Activated CD4-positive, alpha-beta T cell treated with anti-CD3 and anti-CD28 coated beads for 36 hours (primary cell): ENCODE measurements at regions not wholly inside any gene's neighbourhood (a gene's known extent, or its start where the extent isn't known, plus 50 kb on each side); places are given as distances from the start of the nearest gene placed in this dataset.

ENCODE experiments used
- ATAC-seq: fragments of 200-7000 bp; cut with Tn5 transposase; one replicate; pipeline ENCODE4 v1.10.0; 2021; ENCODE audit warnings: mild to moderate bottlenecking, moderate library complexity
- CTCF ChIA-PET: fragments of 350-600 bp; sonication (Branson Sonifier 250); formaldehyde crosslinking; loops from one replicate; lab custom pipeline; 2021; ENCODE audit warnings: antibody characterized with exemption; lab: Charles Lee
- POLR2A ChIA-PET: fragments of 350-600 bp; sonication (Branson Sonifier 250); formaldehyde crosslinking; loops from one replicate; lab custom pipeline; 2021; ENCODE audit warnings: antibody characterized with exemption, inconsistent platforms; lab: Charles Lee
- DNase-seq: peaks from one replicate; pipeline ENCODE4 v3.0.0-alpha.2; 2020
- H3K27ac Mint-ChIP-seq: one replicate; pipeline ENCODE4 v1.8.0; 2021; ENCODE audit warnings: mixed read lengths
- H3K27me3 Mint-ChIP-seq: one replicate; pipeline ENCODE4 v1.8.0; 2021; ENCODE audit warnings: mixed read lengths
- H3K36me3 Mint-ChIP-seq: one replicate; pipeline ENCODE4 v1.8.0; 2021; ENCODE audit warnings: low read depth, mixed read lengths
- H3K4me1 Mint-ChIP-seq: one replicate; pipeline ENCODE4 v1.8.0; 2021; ENCODE audit warnings: mixed read lengths
- H3K4me3 Mint-ChIP-seq: one replicate; pipeline ENCODE4 v1.8.0; 2021; ENCODE audit warnings: mild to moderate bottlenecking, moderate library complexity, mixed read lengths
- H3K9me3 Mint-ChIP-seq: one replicate; pipeline ENCODE4 v1.8.0; 2021; ENCODE audit warnings: low read depth, mixed read lengths
- intact Hi-C, 2 experiments: fragments of 100-400 bp; cut with DNase I in 1 of 2; cut with micrococcal nuclease in 1 of 2; formaldehyde crosslinking; loops; one replicate each; pipeline versions ENCODE4 v1.14.2 to v1.15.1; 2022 to 2024; cut with DNase I, micrococcal nuclease

GRCh38 chr10:3969876-3970666 is 185.1 kb upstream of the KLF6 start:
- peaks cover 5% of the 10 kb centered on the region for H3K9me3 Mint-ChIP-seq
- intact Hi-C loops: loop anchor here in 1 of 2 experiments (5.0 kb wide), 2 partner anchors 62 to 162 kb away; no protein-coding TSS in a partner anchor
- peaks cover 5% of the 10 kb centered on the region for H3K36me3 Mint-ChIP-seq
- no peak overlapping the region for H3K4me3 Mint-ChIP-seq
- DNase-seq: no peak
- H3K4me1 Mint-ChIP-seq: peaks cover 48% of the 10 kb centered on the region
- ChIA-PET POLR2A (interaction anchor here (0.6 kb wide), 1 partner anchor 213 kb away, joined by 4 read pairs; no protein-coding TSS in a partner anchor), CTCF (interaction anchor here (0.8 to 3.8 kb wide), 4 partner anchors 10 to 777 kb away, joined by 3 to 9 read pairs (median 4); no protein-coding TSS in a partner anchor)
- ATAC-seq: peak; percentile 45
- no peaks in the 10 kb centered on the region for H3K27me3 Mint-ChIP-seq
- peak overlapping the region; percentile 11 for H3K27ac Mint-ChIP-seq

- Mint-ChIP-seq H3K9me3 (no peaks in the 10 kb centered on the region), H3K4me3 (no peak overlapping the region), H3K27me3 (no peaks in the 10 kb centered on the region), H3K27ac (no peak overlapping the region), H3K4me1 (peaks cover 40% of the 10 kb centered on the region), H3K36me3 (no peaks in the 10 kb centered on the region)
- ChIA-PET CTCF (interaction anchor here (1.1 to 3.8 kb wide), 2 partner anchors 9 to 12 kb away, joined by 4 to 9 read pairs; no protein-coding TSS in a partner anchor), POLR2A (no interaction called here)
- ATAC-seq: no peak
- no peak for DNase-seq
- intact Hi-C loops: no loop called here
These were observed 183.7 kb upstream of the KLF6 start for GRCh38 chr10:3968727-3969126.

GRCh38 chr10:3964516-3964915 is 179.5 kb upstream of the KLF6 start:
- H3K27me3 Mint-ChIP-seq: no peaks in the 10 kb centered on the region
- CTCF ChIA-PET: no interaction called here
- DNase-seq (no peak), ATAC-seq (no peak)
- H3K27ac Mint-ChIP-seq: no peak overlapping the region
- no peak overlapping the region for H3K4me3 Mint-ChIP-seq
- no peaks in the 10 kb centered on the region for H3K9me3 Mint-ChIP-seq
- peaks cover 18% of the 10 kb centered on the region for H3K4me1 Mint-ChIP-seq
- POLR2A ChIA-PET: no interaction called here
- intact Hi-C loops: no loop called here
- no peaks in the 10 kb centered on the region for H3K36me3 Mint-ChIP-seq

DNA sequence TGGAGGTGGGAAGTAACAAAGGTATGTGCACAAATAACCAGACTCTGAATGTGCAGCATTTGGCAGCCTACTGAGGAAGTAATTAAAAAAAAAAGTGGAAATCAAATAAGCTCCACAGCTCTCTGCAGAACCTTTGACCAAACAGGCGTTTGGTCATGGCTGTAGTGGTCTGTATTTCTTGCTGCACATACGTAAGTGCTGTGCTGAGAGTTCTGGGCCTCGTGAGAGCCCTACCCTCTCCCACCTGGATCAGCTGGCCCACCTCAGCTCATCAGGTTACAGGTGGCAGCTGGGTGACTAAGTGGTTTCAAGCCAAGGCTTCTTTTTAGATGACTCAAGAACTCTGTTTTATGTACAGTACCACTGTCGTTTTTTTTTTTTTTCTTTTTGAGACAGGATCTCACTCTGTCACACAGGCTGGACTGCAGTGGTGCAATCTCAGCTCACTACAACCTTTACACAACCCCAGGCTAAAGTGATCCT is 178.2 kb upstream of the KLF6 start:
- H3K9me3 Mint-ChIP-seq: no peaks in the 10 kb centered on the region
- peak; percentile 56 for ATAC-seq
- no peaks in the 10 kb centered on the region for H3K27me3 Mint-ChIP-seq
- H3K4me1 Mint-ChIP-seq: peaks cover 18% of the 10 kb centered on the region
- no peak overlapping the region for H3K4me3 Mint-ChIP-seq
- ChIA-PET POLR2A (no interaction called here), CTCF (interaction anchor here (0.6 kb wide), 1 partner anchor 16 kb away, joined by 3 read pairs; no protein-coding TSS in a partner anchor)
- no peaks in the 10 kb centered on the region for H3K36me3 Mint-ChIP-seq
- no peak for DNase-seq
- no peak overlapping the region for H3K27ac Mint-ChIP-seq
- intact Hi-C loops: no loop called here

GRCh38 chr10:3961082-3961481 is 176.1 kb upstream of the KLF6 start:
- no peaks in the 10 kb centered on the region for H3K27me3 Mint-ChIP-seq
- POLR2A ChIA-PET: interaction anchor here (0.6 to 1.0 kb wide), 2 partner anchors 25 to 151 kb away, joined by 3 to 5 read pairs; no protein-coding TSS in a partner anchor
- H3K4me1 Mint-ChIP-seq: peaks cover 18% of the 10 kb centered on the region
- H3K9me3 Mint-ChIP-seq: no peaks in the 10 kb centered on the region
- intact Hi-C loops: no loop called here
- no peak overlapping the region for H3K4me3 Mint-ChIP-seq
- DNase-seq (peak; percentile 47), ATAC-seq (peak; percentile 87)
- CTCF ChIA-PET: interaction anchor here (0.7 to 3.5 kb wide), 2 partner anchors 10 to 268 kb away, joined by 3 to 9 read pairs; no protein-coding TSS in a partner anchor
- H3K36me3 Mint-ChIP-seq: no peaks in the 10 kb centered on the region
- H3K27ac Mint-ChIP-seq: peak overlapping the region; percentile 61

- no peaks in the 10 kb centered on the region for H3K27me3 Mint-ChIP-seq
- H3K4me3 Mint-ChIP-seq: no peak overlapping the region
- ChIA-PET POLR2A (interaction anchor here (1.0 kb wide), 1 partner anchor 150 kb away, joined by 5 read pairs; no protein-coding TSS in a partner anchor), CTCF (interaction anchor here (0.8 to 3.5 kb wide), 3 partner anchors 10 to 72 kb away, joined by 3 to 9 read pairs (median 4); no protein-coding TSS in a partner anchor)
- no peak for ATAC-seq
- intact Hi-C loops: no loop called here
- H3K9me3 Mint-ChIP-seq: no peaks in the 10 kb centered on the region
- H3K27ac Mint-ChIP-seq: no peak overlapping the region
- H3K36me3 Mint-ChIP-seq: no peaks in the 10 kb centered on the region
- DNase-seq: no peak
- peaks cover 18% of the 10 kb centered on the region for H3K4me1 Mint-ChIP-seq
These were observed 175.5 kb upstream of the KLF6 start for GRCh38 chr10:3960496-3960895.

DNA sequence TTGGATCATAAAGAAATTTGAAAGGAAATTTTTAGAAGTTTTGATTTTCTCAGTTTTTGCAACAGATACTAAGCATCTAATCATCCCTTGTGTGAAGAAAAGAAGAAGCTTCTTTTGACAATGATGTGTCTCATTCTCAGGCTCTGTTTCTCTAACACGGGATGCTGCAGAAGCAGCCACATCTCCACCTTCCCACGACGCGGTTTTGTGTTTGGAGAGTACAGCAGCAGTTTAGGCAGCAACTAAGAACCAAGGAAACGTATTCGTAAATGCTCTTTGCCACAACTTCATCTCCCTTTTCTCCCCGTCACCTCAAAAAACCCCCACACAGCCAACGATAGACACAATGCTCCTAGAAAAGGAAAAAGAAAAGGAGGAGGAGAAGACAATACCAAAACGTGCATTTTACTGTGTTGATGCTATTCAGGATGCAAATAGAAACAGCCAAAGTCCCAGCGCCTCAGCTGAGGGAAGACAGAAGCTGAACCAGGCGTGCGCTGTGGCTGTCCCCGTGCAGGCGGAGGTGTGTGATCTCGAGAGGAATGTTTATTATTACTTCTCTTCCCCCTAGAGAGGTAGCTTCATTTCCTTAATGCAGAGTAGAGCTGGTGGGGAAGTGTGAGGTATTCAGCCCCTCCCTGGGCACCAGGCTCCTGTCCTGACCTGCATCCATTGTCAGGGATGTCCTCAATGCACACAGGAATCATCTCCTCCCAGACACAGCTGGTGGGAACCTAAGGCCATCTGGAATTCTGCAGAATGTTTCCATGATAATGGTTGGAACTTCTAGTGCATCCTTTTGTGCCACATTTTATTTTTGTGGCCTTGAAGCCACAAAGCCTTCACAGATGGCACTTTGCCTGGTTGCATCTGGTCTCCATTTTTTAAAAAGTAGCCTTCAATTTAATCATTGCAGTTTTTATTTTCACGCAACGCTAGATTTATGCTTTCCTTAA is 174.6 kb upstream of the KLF6 start:
- Mint-ChIP-seq H3K27ac (no peak overlapping the region), H3K9me3 (no peaks in the 10 kb centered on the region), H3K4me3 (no peak overlapping the region), H3K4me1 (peaks cover 18% of the 10 kb centered on the region), H3K27me3 (no peaks in the 10 kb centered on the region), H3K36me3 (no peaks in the 10 kb centered on the region)
- no peak for ATAC-seq
- no peak for DNase-seq
- intact Hi-C loops: no loop called here
- POLR2A ChIA-PET: no interaction called here
- CTCF ChIA-PET: interaction anchor here (0.8 to 3.5 kb wide), 4 partner anchors 9 to 71 kb away, joined by 3 to 9 read pairs (median 4); no protein-coding TSS in a partner anchor

DNA sequence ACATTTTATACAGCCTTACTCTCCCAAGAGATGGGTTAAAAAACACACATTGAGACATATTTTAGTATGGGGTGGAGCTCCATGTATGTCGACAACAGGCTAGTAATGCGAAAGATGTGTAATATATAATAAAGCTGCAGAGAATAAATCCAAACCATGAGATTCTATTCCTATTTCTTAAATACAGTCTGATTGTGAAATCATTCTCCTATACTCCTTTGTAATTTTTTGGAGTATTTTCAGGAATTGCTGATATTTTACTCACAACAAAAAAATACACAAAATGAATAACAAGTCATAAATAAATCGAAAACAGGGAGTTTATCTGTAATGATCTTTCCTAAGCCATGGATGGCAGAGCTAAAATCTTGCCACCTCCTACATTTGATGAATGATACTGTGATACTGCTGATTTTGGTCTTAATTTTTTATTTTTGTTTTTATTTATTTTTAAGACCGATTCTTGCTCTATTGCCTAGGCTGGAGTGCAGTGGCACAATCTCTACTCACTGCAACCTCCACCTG is 173.5 kb upstream of the KLF6 start:
- ATAC-seq: no peak
- ChIA-PET CTCF (interaction anchor here (1.5 to 3.5 kb wide), 2 partner anchors 12 to 197 kb away, joined by 3 to 9 read pairs; no protein-coding TSS in a partner anchor), POLR2A (no interaction called here)
- no peaks in the 10 kb centered on the region for H3K9me3 Mint-ChIP-seq
- DNase-seq: no peak
- H3K27me3 Mint-ChIP-seq: no peaks in the 10 kb centered on the region
- no peak overlapping the region for H3K27ac Mint-ChIP-seq
- intact Hi-C loops: no loop called here
- H3K36me3 Mint-ChIP-seq: no peaks in the 10 kb centered on the region
- no peak overlapping the region for H3K4me3 Mint-ChIP-seq
- peaks cover 18% of the 10 kb centered on the region for H3K4me1 Mint-ChIP-seq

- Mint-ChIP-seq H3K27ac (no peak overlapping the region), H3K27me3 (no peaks in the 10 kb centered on the region), H3K9me3 (no peaks in the 10 kb centered on the region), H3K4me3 (no peak overlapping the region), H3K36me3 (no peaks in the 10 kb centered on the region), H3K4me1 (peaks cover 9% of the 10 kb centered on the region)
- POLR2A ChIA-PET: interaction anchor here (0.6 kb wide), 1 partner anchor 477 kb away, joined by 3 read pairs; no protein-coding TSS in a partner anchor
- no peak for ATAC-seq
- DNase-seq: no peak
- CTCF ChIA-PET: interaction anchor here (0.8 to 1.5 kb wide), 2 partner anchors 13 to 21 kb away, joined by 3 to 4 read pairs; no protein-coding TSS in a partner anchor
- intact Hi-C loops: no loop called here
These were observed 171.1 kb upstream of the KLF6 start for GRCh38 chr10:3955955-3956617.

- Mint-ChIP-seq H3K4me3 (no peak overlapping the region), H3K9me3 (no peaks in the 10 kb centered on the region), H3K27me3 (no peaks in the 10 kb centered on the region), H3K27ac (no peak overlapping the region), H3K36me3 (no peaks in the 10 kb centered on the region), H3K4me1 (peaks cover 4% of the 10 kb centered on the region)
- CTCF ChIA-PET: no interaction called here
- DNase-seq: no peak
- no peak for ATAC-seq
- intact Hi-C loops: no loop called here
- POLR2A ChIA-PET: interaction anchor here (0.6 kb wide), 1 partner anchor 477 kb away, joined by 3 read pairs; no protein-coding TSS in a partner anchor
These were observed 170.5 kb upstream of the KLF6 start for GRCh38 chr10:3955493-3955892.
